ENCODE measurements at regions not wholly inside any gene's neighbourhood (a gene's known extent, or its start where the extent isn't known, plus 50 kb on each side); places are given as distances from the start of the nearest gene placed in this dataset.

- Histone ChIP-seq H3K9me3 (ENCODE audit: insufficient read depth, low read depth) (no peaks in the 10 kb centered on the region), H3K27me3 (ENCODE audit: insufficient read depth, low read depth) (no peaks in the 10 kb centered on the region), H3F3A (ENCODE audit: insufficient read depth, low read depth) (peaks cover 3% of the 10 kb centered on the region; the same call in 1 of the 2 replicates), H3K36me3 (ENCODE audit: low read depth) (no peaks in the 10 kb centered on the region), H2AFZ (no peak overlapping the region), H4K20me1 (ENCODE audit: insufficient read depth) (no peaks in the 10 kb centered on the region), H3K9me2 (ENCODE audit: insufficient read depth) (no peaks in the 10 kb centered on the region), H3K4me1 (replicated peaks; ENCODE audit: insufficient read depth) (peaks cover 18% of the 10 kb centered on the region), H3K4me2 (no peak overlapping the region), H3K27ac (no peak overlapping the region), H3K79me2 (ENCODE audit: low read depth) (no peaks in the 10 kb centered on the region), H3K4me3 (no peak overlapping the region)
- TF ChIP-seq CTCF (conservative IDR thresholded peaks at IDR 0.05), result no peak
- TF ChIP-seq EZH2 (IDR thresholded peaks at IDR 0.05; ENCODE audit: low read depth), result no peak
- POLR2A ChIA-PET (ENCODE audit: unreplicated experiment), result no interaction called here
- no TSS peak for BruUV-seq (replicated peaks)
- no peak for DNase-seq
- intact Hi-C loops (cut with micrococcal nuclease; ENCODE audit: unreplicated experiment), result no loop called here
- CTCF ChIA-PET, result no interaction called here
Observed at GRCh38 chr2:6228251-6228650, 536.1 kb downstream of the SOX11 start.

- BruUV-seq (replicated peaks), result no TSS peak
- 0 out of 2 replicates have a peak overlapping the region, but pooled peaks have one; percentile 3 for H3K4me2 ChIP-seq
- H3K27me3 ChIP-seq (ENCODE audit: insufficient read depth, low read depth), result no peaks in the 10 kb centered on the region
- no peaks in the 10 kb centered on the region for H3K79me2 ChIP-seq (ENCODE audit: low read depth)
- ChIA-PET CTCF (no interaction called here), POLR2A (ENCODE audit: unreplicated experiment) (no interaction called here)
- TF ChIP-seq EZH2 (IDR thresholded peaks at IDR 0.05; ENCODE audit: low read depth), result no peak
- TF ChIP-seq CTCF (conservative IDR thresholded peaks at IDR 0.05), result no peak
- no peak overlapping the region for H3K4me3 ChIP-seq
- no peaks in the 10 kb centered on the region for H3K9me2 ChIP-seq (ENCODE audit: insufficient read depth)
- peaks cover 3% of the 10 kb centered on the region; the same call in 1 of the 2 replicates for H3F3A ChIP-seq (ENCODE audit: insufficient read depth, low read depth)
- peaks cover 7% of the 10 kb centered on the region for H3K4me1 ChIP-seq (replicated peaks; ENCODE audit: insufficient read depth)
- peak in 1 of 2 experiments; percentile 89 for DNase-seq
- no peaks in the 10 kb centered on the region for H4K20me1 ChIP-seq (ENCODE audit: insufficient read depth)
- H3K27ac ChIP-seq, result peak overlapping the region; percentile 46
- intact Hi-C loops (cut with micrococcal nuclease; ENCODE audit: unreplicated experiment), result no loop called here
- no peaks in the 10 kb centered on the region for H3K36me3 ChIP-seq (ENCODE audit: low read depth)
- no peak overlapping the region for H2AFZ ChIP-seq
- no peaks in the 10 kb centered on the region for H3K9me3 ChIP-seq (ENCODE audit: insufficient read depth, low read depth)
Observed at GRCh38 chr2:6231166-6231565, 539.0 kb downstream of the SOX11 start.

GRCh38 chr2:6233993-6234392 is 541.8 kb downstream of the SOX11 start:
- Histone ChIP-seq H3K9me2 (ENCODE audit: insufficient read depth) (no peaks in the 10 kb centered on the region), H3K36me3 (ENCODE audit: low read depth) (no peaks in the 10 kb centered on the region), H3K79me2 (ENCODE audit: low read depth) (no peaks in the 10 kb centered on the region), H3K27ac (no peak overlapping the region), H3K4me1 (replicated peaks; ENCODE audit: insufficient read depth) (peaks cover 7% of the 10 kb centered on the region), H3K4me2 (no peak overlapping the region), H3K4me3 (no peak overlapping the region), H3F3A (ENCODE audit: insufficient read depth, low read depth) (peaks cover 3% of the 10 kb centered on the region; the same call in 1 of the 2 replicates), H2AFZ (no peak overlapping the region), H3K27me3 (ENCODE audit: insufficient read depth, low read depth) (no peaks in the 10 kb centered on the region), H3K9me3 (ENCODE audit: insufficient read depth, low read depth) (no peaks in the 10 kb centered on the region), H4K20me1 (ENCODE audit: insufficient read depth) (no peaks in the 10 kb centered on the region)
- no TSS peak for BruUV-seq (replicated peaks)
- ChIA-PET CTCF (no interaction called here), POLR2A (ENCODE audit: unreplicated experiment) (no interaction called here)
- TF ChIP-seq CTCF (conservative IDR thresholded peaks at IDR 0.05) (no peak), EZH2 (IDR thresholded peaks at IDR 0.05; ENCODE audit: low read depth) (no peak)
- no peak for DNase-seq
- intact Hi-C loops (cut with micrococcal nuclease; ENCODE audit: unreplicated experiment), result no loop called here

All from PC-9 (cell line).